GDM1 (cell line): ENCODE measurements at regions not wholly inside any gene's neighbourhood (a gene's known extent, or its start where the extent isn't known, plus 50 kb on each side); places are given as distances from the start of the nearest gene placed in this dataset.

Source experiments
- DNase-seq: peaks from one replicate; lab custom pipeline; 2025; lab: John Stamatoyannopoulos, UW

GRCh38 chr3:72436863-72437592 is 411.2 kb downstream of the SHQ1 start:
- no peak for DNase-seq

GRCh38 chr3:72434296-72434695 is 413.9 kb downstream of the SHQ1 start:
- no peak for DNase-seq

- no peak for DNase-seq
Observed at GRCh38 chr3:72432246-72432645, 416.0 kb downstream of the SHQ1 start.

- no peak for DNase-seq
Observed at GRCh38 chr3:72429589-72430353, 418.5 kb downstream of the SHQ1 start.

- DNase-seq, result no peak
Observed at GRCh38 chr3:72428803-72429202, 419.4 kb downstream of the SHQ1 start.

- no peak for DNase-seq
Observed at GRCh38 chr3:72427624-72428023, 420.6 kb downstream of the SHQ1 start.

- DNase-seq, result no peak
Observed at GRCh38 chr3:72426618-72427397, 421.4 kb downstream of the SHQ1 start.

- DNase-seq, result no peak
Observed at GRCh38 chr3:72423643-72424042, 424.6 kb downstream of the SHQ1 start.

- no peak for DNase-seq
Observed at GRCh38 chr3:72421786-72422185, 426.5 kb downstream of the SHQ1 start.

- DNase-seq, result no peak
Observed at GRCh38 chr3:72421126-72421525, 427.1 kb downstream of the SHQ1 start.

GRCh38 chr3:72418856-72419255 is 429.4 kb downstream of the SHQ1 start:
- DNase-seq, result no peak

GRCh38 chr3:72418244-72418643 is 430.0 kb downstream of the SHQ1 start:
- no peak for DNase-seq

- DNase-seq, result no peak
Observed at GRCh38 chr3:72414481-72415016, 433.7 kb downstream of the SHQ1 start.

- DNase-seq, result no peak
Observed at GRCh38 chr3:72413228-72413627, 435.0 kb downstream of the SHQ1 start.

- DNase-seq, result no peak
Observed at GRCh38 chr3:72412340-72412956, 435.8 kb downstream of the SHQ1 start.

GRCh38 chr3:72411843-72412242 is 436.4 kb downstream of the SHQ1 start:
- DNase-seq, result no peak

GRCh38 chr3:72411126-72411525 is 437.1 kb downstream of the SHQ1 start:
- DNase-seq, result no peak

- no peak for DNase-seq
Observed at GRCh38 chr3:72408983-72409779, 439.1 kb downstream of the SHQ1 start.

GRCh38 chr3:72407766-72408165 is 440.5 kb downstream of the SHQ1 start:
- no peak for DNase-seq

GRCh38 chr3:72405943-72406566 is 442.2 kb downstream of the SHQ1 start:
- DNase-seq, result no peak
